GM18907 (cell line): ENCODE measurements at regions not wholly inside any gene's neighbourhood (a gene's known extent, or its start where the extent isn't known, plus 50 kb on each side); places are given as distances from the start of the nearest gene placed in this dataset.
"Not testable (repeated sequence)": the region's sequence is repeated elsewhere in the genome, so short reads cannot be mapped to it uniquely, and the experiment has no call there.

Experiments
- ATAC-seq: cut with Tn5 transposase; IDR thresholded peaks from one replicate; pipeline ENCODE4 v1.9.1; 2021; ENCODE audit warnings: mild to moderate bottlenecking, moderate library complexity; ENCODE audit not compliant: unreplicated experiment

GRCh38 chr12:125856896-125857295 is 791.7 kb downstream of the AACS start:
- no peak for ATAC-seq

GRCh38 chr12:125860672-125861288 is 795.5 kb downstream of the AACS start:
- no peak for ATAC-seq

- ATAC-seq, result no peak
These were observed 796.4 kb downstream of the AACS start for GRCh38 chr12:125861299-125862281.

- not testable (repeated sequence) for ATAC-seq
These were observed 800.0 kb downstream of the AACS start for GRCh38 chr12:125865236-125865635.

GRCh38 chr12:125871811-125872594 is 806.8 kb downstream of the AACS start:
- no peak for ATAC-seq

- no peak for ATAC-seq
These were observed 807.8 kb downstream of the AACS start for GRCh38 chr12:125873016-125873415.

- ATAC-seq, result no peak
These were observed 813.2 kb downstream of the AACS start for GRCh38 chr12:125878483-125878882.

- ATAC-seq, result no peak
These were observed 816.9 kb downstream of the AACS start for GRCh38 chr12:125882141-125882540.

GRCh38 chr12:125888921-125889320 is 823.7 kb downstream of the AACS start:
- no peak for ATAC-seq

- no peak for ATAC-seq
These were observed 824.5 kb downstream of the AACS start for GRCh38 chr12:125889742-125890141.

- ATAC-seq, result no peak
These were observed 825.2 kb downstream of the AACS start for GRCh38 chr12:125890366-125890905.

- no peak for ATAC-seq
These were observed 825.7 kb downstream of the AACS start for GRCh38 chr12:125890971-125891370.

GRCh38 chr12:125892276-125892675 is 827.0 kb downstream of the AACS start:
- ATAC-seq, result no peak

- ATAC-seq, result no peak
These were observed 837.8 kb downstream of the AACS start for GRCh38 chr12:125902991-125903390.

GRCh38 chr12:125907351-125907750 is 842.1 kb downstream of the AACS start:
- ATAC-seq, result no peak

GRCh38 chr12:125919856-125920470 is 854.7 kb downstream of the AACS start:
- ATAC-seq, result no peak

- no peak for ATAC-seq
These were observed 857.1 kb downstream of the AACS start for GRCh38 chr12:125922330-125922729.

- no peak for ATAC-seq
These were observed 871.3 kb downstream of the AACS start for GRCh38 chr12:125936502-125936901.

GRCh38 chr12:125944446-125944845 is 879.2 kb downstream of the AACS start:
- ATAC-seq, result no peak

- ATAC-seq, result no peak
These were observed 884.2 kb downstream of the AACS start for GRCh38 chr12:125949471-125949870.

GRCh38 chr12:125954362-125954761 is 889.1 kb downstream of the AACS start:
- ATAC-seq, result no peak
